Heart right ventricle (tissue), 16 donors: ENCODE measurements at regions not wholly inside any gene's neighbourhood (a gene's known extent, or its start where the extent isn't known, plus 50 kb on each side); places are given as distances from the start of the nearest gene placed in this dataset.

Experiments
- ATAC-seq, 8 donors: fragments of 200-7000 bp; cut with Tn5 transposase; one replicate each; pipeline ENCODE4 v1.9.1; 2020; ENCODE audit warnings: mild to moderate bottlenecking in 8 of 8, moderate library complexity in 8 of 8, moderate number of reproducible peaks in 1 of 8
- DNase-seq, 2 donors: peaks; one replicate each; pipeline ENCODE4 v3.0.0-alpha.2; 2020
- H3K27ac ChIP-seq, 10 donors: fragments of 200-600 bp; sonication (generic) in 2 of 10; one replicate each; pipeline versions ENCODE4 v1.5.0 to v1.8.0; 2020 to 2022; ENCODE audit warnings: mild to moderate bottlenecking in 3 of 10
- H3K27me3 ChIP-seq, 7 donors: fragments of 200-600 bp; one replicate each; pipeline ENCODE4 v1.8.0; 2021 to 2022; ENCODE audit warnings: mild to moderate bottlenecking in 2 of 7
- H3K36me3 ChIP-seq, 9 donors: fragments of 200-600 bp; sonication (generic) in 1 of 9; one replicate each; pipeline versions ENCODE4 v1.5.0 to v1.8.0; 2020 to 2022; ENCODE audit warnings: mild to moderate bottlenecking in 2 of 9
- H3K4me1 ChIP-seq, 9 donors: fragments of 200-600 bp; sonication (generic) in 1 of 9; one replicate each; pipeline versions ENCODE4 v1.5.0 to v1.8.0; 2020 to 2022; ENCODE audit warnings: mild to moderate bottlenecking in 4 of 9
- H3K4me3 ChIP-seq, 10 donors: fragments of 200-600 bp; sonication (generic) in 2 of 10; one replicate each; pipeline versions ENCODE4 v1.5.0 to v1.8.0; 2020 to 2022; ENCODE audit warnings: mild to moderate bottlenecking in 7 of 10, moderate library complexity in 2 of 10
- H3K9me3 ChIP-seq, 11 donors: fragments of 200-600 bp in 10 of 11; sonication (generic) in 2 of 11; one replicate each; pipeline versions ENCODE4 v1.5.0 to v1.8.0; 2013 to 2022; ENCODE audit warnings: mild to moderate bottlenecking in 2 of 11, control low read depth in 1 of 11, moderate library complexity in 1 of 11
- WGBS, 2 donors: extraction: QIAGEN DNeasy Blood & Tissue Kit; methylation state at CpG; one replicate each; pipeline ENCODE4 v1.1.7; 2013; ENCODE audit warnings: inconsistent platforms in 1 of 2; 5-methylcytosine and 5-hydroxymethylcytosine counted together
- intact Hi-C, 10 donors: fragments of 100-400 bp; cut with DNase I; formaldehyde crosslinking; loops; one replicate each; pipeline versions ENCODE4 v1.11.1 to v1.14.2; 2022
- TF ChIP-seq, protein P1 (sequence below), 9 donors: fragments of 200-600 bp; sonication (generic) in 2 of 9; IDR thresholded peaks; one replicate each; pipeline versions ENCODE4 v1.5.0 to v1.8.0; 2021 to 2022; ENCODE audit warnings: antibody characterized with exemption in 9 of 9, mild to moderate bottlenecking in 5 of 9, moderate library complexity in 1 of 9
- donor health status: Arrhythmogenic right ventricular cardiomyopathy.
- donor health status: ischemic (EF 13 %, LVEDD 7.1; RV severe dilation, severe dysfunction).
- donor health status: healthy with polysubstance abuse.
- donor health status: DM: no; HTN: yes; CAD: no.
- donor health status: DM: no; HTN: no; CAD: no.
- donor health status: ischemic (EF 25% LVEDD 6.9; RV normal size, moderate dysfunction).
- donor health status: ischemic (EF 25% LVEDD 5.7; RV mildly dilated, moderate dysfunction).
- donor health status: healthy.
- donor health status: DM: yes; HTN: yes; CAD: no.
- donor health status: Ischemic cardiomyopathy.
- donor health status: ischemic (EF 35%, LVEDD 5.7; RV mildly dilated, moderate dysfunction).
- donor health status: nonischemic (EF 11% LVEDD 7.7; RV severe dilation, severe dysfunction).
- donor health status: DM: yes; HTN: yes; CAD: no.
- donor health status: PGD.
- donor health status: ischemic (EF 29% LVEDD 5.4; RV normal size, mild dysfunction).
- donor health status: nonischemic (EF 23%, LVEDD 6.1; RV moderate dilation, normal function).

DNA sequence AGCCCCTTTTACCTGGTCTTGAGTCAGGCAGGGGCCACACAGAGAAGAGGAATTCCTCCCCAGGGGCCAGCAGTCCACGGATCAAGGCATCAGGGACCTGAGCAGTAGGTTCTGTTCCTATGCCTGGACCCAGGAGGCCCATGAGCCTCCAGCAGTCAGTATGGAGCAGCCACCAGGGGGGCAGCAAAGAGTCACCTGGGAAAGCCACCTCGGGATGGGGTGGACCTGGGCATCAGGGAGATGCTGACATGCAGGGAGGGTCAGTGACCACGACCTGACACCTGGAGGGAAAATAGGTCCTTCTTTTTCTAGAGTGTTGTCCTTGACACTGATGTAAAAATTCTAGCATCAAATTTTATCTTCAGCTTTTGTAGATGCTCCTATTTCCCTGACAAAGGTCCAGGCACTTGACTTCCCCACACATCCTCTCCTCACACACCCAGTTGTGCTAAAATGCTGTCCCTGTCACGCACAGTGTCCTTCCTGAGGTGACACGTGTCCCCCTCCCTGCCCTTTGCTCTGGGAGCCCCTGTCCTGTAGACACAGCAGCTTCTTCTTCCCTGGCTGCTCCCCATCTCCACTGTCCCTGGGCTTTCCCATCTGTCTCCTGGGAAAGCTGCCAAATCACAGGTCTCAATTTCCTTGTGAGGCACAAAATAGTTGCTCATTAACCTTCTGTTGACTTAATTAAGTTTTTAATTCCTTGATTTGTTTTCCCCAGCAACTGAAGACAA lies 70.0 kb upstream of the IGLL5 start:
- peaks cover 0 to 59% (median 4%) of the 10 kb centered on the region in 9 donors for H3K4me1 ChIP-seq
- peak overlapping the region in 1 of 10 donors; percentile 85 for H3K27ac ChIP-seq
- no peaks in the 10 kb centered on the region for H3K9me3 ChIP-seq
- intact Hi-C loops, result loop anchor here in 2 of 10 donors (10.0 kb wide), 2 partner anchors 117 to 137 kb away; no protein-coding TSS in a partner anchor
- H3K27me3 ChIP-seq, result peaks cover 0 to 15% (median 0%) of the 10 kb centered on the region in 7 donors
- no peak for DNase-seq
- ATAC-seq, result no peak
- WGBS, 2 donors, result 39 to 41% methylated on average over 5 of the region's 5 CpGs
- H3K4me3 ChIP-seq, result no peak overlapping the region
- H3K36me3 ChIP-seq, result no peaks in the 10 kb centered on the region
- TF ChIP-seq, protein P1, sequence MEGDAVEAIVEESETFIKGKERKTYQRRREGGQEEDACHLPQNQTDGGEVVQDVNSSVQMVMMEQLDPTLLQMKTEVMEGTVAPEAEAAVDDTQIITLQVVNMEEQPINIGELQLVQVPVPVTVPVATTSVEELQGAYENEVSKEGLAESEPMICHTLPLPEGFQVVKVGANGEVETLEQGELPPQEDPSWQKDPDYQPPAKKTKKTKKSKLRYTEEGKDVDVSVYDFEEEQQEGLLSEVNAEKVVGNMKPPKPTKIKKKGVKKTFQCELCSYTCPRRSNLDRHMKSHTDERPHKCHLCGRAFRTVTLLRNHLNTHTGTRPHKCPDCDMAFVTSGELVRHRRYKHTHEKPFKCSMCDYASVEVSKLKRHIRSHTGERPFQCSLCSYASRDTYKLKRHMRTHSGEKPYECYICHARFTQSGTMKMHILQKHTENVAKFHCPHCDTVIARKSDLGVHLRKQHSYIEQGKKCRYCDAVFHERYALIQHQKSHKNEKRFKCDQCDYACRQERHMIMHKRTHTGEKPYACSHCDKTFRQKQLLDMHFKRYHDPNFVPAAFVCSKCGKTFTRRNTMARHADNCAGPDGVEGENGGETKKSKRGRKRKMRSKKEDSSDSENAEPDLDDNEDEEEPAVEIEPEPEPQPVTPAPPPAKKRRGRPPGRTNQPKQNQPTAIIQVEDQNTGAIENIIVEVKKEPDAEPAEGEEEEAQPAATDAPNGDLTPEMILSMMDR (IDR thresholded peaks at IDR 0.05), result peak in 1 of 9 donors; percentile 12

- Histone ChIP-seq H3K9me3 (no peaks in the 10 kb centered on the region), H3K27ac (peak overlapping the region in 1 of 10 donors; percentile 85), H3K4me3 (no peak overlapping the region), H3K36me3 (no peaks in the 10 kb centered on the region), H3K4me1 (peaks cover 0 to 64% (median 9%) of the 10 kb centered on the region in 9 donors), H3K27me3 (peaks cover 0 to 15% (median 0%) of the 10 kb centered on the region in 7 donors)
- ATAC-seq (no peak), DNase-seq (no peak)
- WGBS, 2 donors, result 61 to 65% methylated on average over 3 of the region's 3 CpGs
- TF ChIP-seq, protein P1 (IDR thresholded peaks at IDR 0.05), result no peak
- intact Hi-C loops, result loop anchor here in 2 of 10 donors (10.0 kb wide), 2 partner anchors 117 to 137 kb away; no protein-coding TSS in a partner anchor
Observed at GRCh38 chr22:22818202-22818538, 69.4 kb upstream of the IGLL5 start.

- Histone ChIP-seq H3K9me3 (no peaks in the 10 kb centered on the region), H3K27ac (peak overlapping the region in 1 of 10 donors; percentile 85), H3K4me1 (peaks cover 0 to 68% (median 17%) of the 10 kb centered on the region in 9 donors), H3K27me3 (peaks cover 0 to 15% (median 0%) of the 10 kb centered on the region in 7 donors), H3K4me3 (peak overlapping the region in 1 of 10 donors; percentile 20), H3K36me3 (no peaks in the 10 kb centered on the region)
- no peak for DNase-seq
- WGBS, 2 donors, result 80 to 82% methylated on average over 12 of the region's 12 CpGs
- TF ChIP-seq, protein P1 (IDR thresholded peaks at IDR 0.05), result no peak
- intact Hi-C loops, result loop anchor here in 2 of 10 donors (10.0 kb wide), 2 partner anchors 116 to 136 kb away; no protein-coding TSS in a partner anchor
- peak in 2 of 8 donors; percentile 20 to 29 for ATAC-seq
Observed at GRCh38 chr22:22818861-22819855, 68.5 kb upstream of the IGLL5 start.

DNA sequence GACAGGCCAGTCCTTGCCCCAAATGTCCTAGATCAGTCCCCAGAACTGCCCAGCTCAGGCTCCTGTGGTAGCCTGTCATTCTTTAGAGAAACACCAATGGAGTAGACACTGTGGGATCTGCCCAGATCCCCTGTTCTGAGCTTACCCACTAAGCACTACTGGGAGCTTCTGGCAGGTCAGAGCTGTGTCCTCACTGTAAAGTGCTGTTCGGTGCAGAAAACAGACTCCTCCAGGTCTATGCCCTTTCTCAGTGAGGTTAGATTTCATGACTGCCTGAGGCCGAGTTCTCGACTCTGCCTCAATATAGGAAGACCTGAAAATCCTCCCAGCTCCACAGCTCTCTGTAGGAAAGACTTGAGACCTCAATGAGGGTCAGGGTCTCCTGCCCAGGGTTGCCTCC lies 67.5 kb upstream of the IGLL5 start:
- WGBS, 2 donors, result 92 to 96% methylated on average over 3 of the region's 3 CpGs
- H3K27me3 ChIP-seq, result peaks cover 0 to 15% (median 0%) of the 10 kb centered on the region in 7 donors

More for the DNA sequence above, 67.5 kb upstream of the IGLL5 start:
- TF ChIP-seq, protein P1 (IDR thresholded peaks at IDR 0.05), result no peak
- Histone ChIP-seq H3K9me3 (no peaks in the 10 kb centered on the region), H3K4me3 (no peak overlapping the region), H3K36me3 (no peaks in the 10 kb centered on the region), H3K4me1 (peaks cover 0 to 67% (median 17%) of the 10 kb centered on the region in 9 donors), H3K27ac (peak overlapping the region in 1 of 10 donors; percentile 85)
- intact Hi-C loops, result no loop called here
- ATAC-seq (no peak), DNase-seq (no peak)
